Myocyte (in vitro differentiated cells): ENCODE measurements at regions not wholly inside any gene's neighbourhood (a gene's known extent, or its start where the extent isn't known, plus 50 kb on each side); places are given as distances from the start of the nearest gene placed in this dataset.
"Not testable (repeated sequence)": the region's sequence is repeated elsewhere in the genome, so short reads cannot be mapped to it uniquely, and the experiment has no call there.

ENCODE experiments used
- DNase-seq: peaks from one replicate; pipeline ENCODE4 v3.0.0-alpha.2; 2012; ENCODE audit warnings: low read depth

- DNase-seq = no peak
Observed at GRCh38 chr9:93813221-93814076, 141.7 kb downstream of the BARX1 start.

GRCh38 chr9:93812410-93812668 lies 142.8 kb downstream of the BARX1 start:
- DNase-seq = no peak

GRCh38 chr9:93810028-93810971 lies 144.9 kb downstream of the BARX1 start:
- no peak for DNase-seq

- DNase-seq = no peak
Observed at GRCh38 chr9:93809204-93809940, 145.8 kb downstream of the BARX1 start.

GRCh38 chr9:93808115-93809029 lies 146.8 kb downstream of the BARX1 start:
- no peak for DNase-seq

GRCh38 chr9:93807166-93808074 lies 147.7 kb downstream of the BARX1 start:
- no peak for DNase-seq

GRCh38 chr9:93801581-93802284 lies 153.4 kb downstream of the BARX1 start:
- DNase-seq = no peak

- DNase-seq = no peak
Observed at GRCh38 chr9:93801120-93801519, 154.0 kb downstream of the BARX1 start.

- no peak for DNase-seq
Observed at GRCh38 chr9:93792358-93792757, 162.8 kb downstream of the BARX1 start.

- no peak for DNase-seq
Observed at GRCh38 chr9:93786204-93786603, 169.0 kb downstream of the BARX1 start.

- DNase-seq = no peak
Observed at GRCh38 chr9:93776873-93777272, 178.3 kb downstream of the BARX1 start.

GRCh38 chr9:93776256-93776655 lies 178.9 kb downstream of the BARX1 start:
- no peak for DNase-seq

- DNase-seq = no peak
Observed at GRCh38 chr9:93774331-93775102, 180.6 kb downstream of the BARX1 start.

GRCh38 chr9:93771276-93771675 lies 183.9 kb downstream of the BARX1 start:
- no peak for DNase-seq

GRCh38 chr9:93761822-93762221 lies 185.4 kb downstream of the PHF2 start:
- peak; percentile 0 for DNase-seq

GRCh38 chr9:93750045-93750444 lies 173.7 kb downstream of the PHF2 start:
- DNase-seq = no peak

- not testable (repeated sequence) for DNase-seq
Observed at GRCh38 chr9:93748827-93749226, 172.4 kb downstream of the PHF2 start.

GRCh38 chr9:93731963-93732362 lies 155.6 kb downstream of the PHF2 start:
- no peak for DNase-seq
